ENCODE measurements at regions not wholly inside any gene's neighbourhood (a gene's known extent, or its start where the extent isn't known, plus 50 kb on each side); places are given as distances from the start of the nearest gene placed in this dataset.

GRCh38 chr7:53446170-53446569, 410.7 kb downstream of the POM121L12 start:
- no peak overlapping the region for H3K4me3 Mint-ChIP-seq
- no peaks in the 10 kb centered on the region for H3K27me3 Mint-ChIP-seq (ENCODE audit: low read depth)
- DNase-seq (ENCODE audit: low spot score in 2 of 2, unreplicated experiment in 2 of 2): no peak
- H3K4me1 Mint-ChIP-seq: peaks cover 8% of the 10 kb centered on the region
- no peak overlapping the region for H3K27ac Mint-ChIP-seq
- TF ChIP-seq CTCF (IDR thresholded peaks at IDR 0.05; ENCODE audit: unreplicated experiment): no peak
- no peaks in the 10 kb centered on the region for H3K36me3 Mint-ChIP-seq
- no peaks in the 10 kb centered on the region for H3K9me3 Mint-ChIP-seq

GRCh38 chr7:53458636-53459035, 423.2 kb downstream of the POM121L12 start:
- no peaks in the 10 kb centered on the region for H3K27me3 Mint-ChIP-seq (ENCODE audit: low read depth)
- no peak overlapping the region for H3K27ac Mint-ChIP-seq
- H3K36me3 Mint-ChIP-seq: no peaks in the 10 kb centered on the region
- no peaks in the 10 kb centered on the region for H3K9me3 Mint-ChIP-seq
- TF ChIP-seq CTCF (IDR thresholded peaks at IDR 0.05; ENCODE audit: unreplicated experiment): no peak
- H3K4me1 Mint-ChIP-seq: no peaks in the 10 kb centered on the region
- no peak overlapping the region for H3K4me3 Mint-ChIP-seq
- no peak for DNase-seq (ENCODE audit: low spot score in 2 of 2, unreplicated experiment in 2 of 2)

- Mint-ChIP-seq H3K9me3 (no peaks in the 10 kb centered on the region), H3K36me3 (no peaks in the 10 kb centered on the region)
Observed at GRCh38 chr7:53466371-53466770, 430.9 kb downstream of the POM121L12 start.

GRCh38 chr7:53470336-53470970, 435.0 kb downstream of the POM121L12 start:
- DNase-seq (ENCODE audit: low spot score in 2 of 2, unreplicated experiment in 2 of 2): no peak
- Mint-ChIP-seq H3K4me3 (no peak overlapping the region), H3K4me1 (no peaks in the 10 kb centered on the region), H3K27me3 (ENCODE audit: low read depth) (no peaks in the 10 kb centered on the region), H3K27ac (no peak overlapping the region), H3K36me3 (no peaks in the 10 kb centered on the region), H3K9me3 (no peaks in the 10 kb centered on the region)
- TF ChIP-seq CTCF (IDR thresholded peaks at IDR 0.05; ENCODE audit: unreplicated experiment): no peak

More at GRCh38 chr7:53466371-53466770, 430.9 kb downstream of the POM121L12 start:
- Mint-ChIP-seq H3K27me3 (ENCODE audit: low read depth) (no peaks in the 10 kb centered on the region), H3K4me1 (no peaks in the 10 kb centered on the region), H3K4me3 (no peak overlapping the region), H3K27ac (no peak overlapping the region)
- TF ChIP-seq CTCF (IDR thresholded peaks at IDR 0.05; ENCODE audit: unreplicated experiment): no peak
- DNase-seq (ENCODE audit: low spot score in 2 of 2, unreplicated experiment in 2 of 2): no peak

- DNase-seq (ENCODE audit: low spot score in 2 of 2, unreplicated experiment in 2 of 2): no peak
- Mint-ChIP-seq H3K9me3 (no peaks in the 10 kb centered on the region), H3K36me3 (no peaks in the 10 kb centered on the region), H3K27me3 (ENCODE audit: low read depth) (no peaks in the 10 kb centered on the region), H3K4me3 (no peak overlapping the region), H3K27ac (no peak overlapping the region), H3K4me1 (no peaks in the 10 kb centered on the region)
- no peak for TF ChIP-seq CTCF (IDR thresholded peaks at IDR 0.05; ENCODE audit: unreplicated experiment)
Observed at GRCh38 chr7:53473371-53473770, 437.9 kb downstream of the POM121L12 start.

GRCh38 chr7:53475776-53476175, 440.3 kb downstream of the POM121L12 start:
- Mint-ChIP-seq H3K9me3 (peaks cover 3% of the 10 kb centered on the region), H3K36me3 (no peaks in the 10 kb centered on the region), H3K4me1 (no peaks in the 10 kb centered on the region), H3K27ac (no peak overlapping the region), H3K4me3 (no peak overlapping the region), H3K27me3 (ENCODE audit: low read depth) (no peaks in the 10 kb centered on the region)
- DNase-seq (ENCODE audit: low spot score in 2 of 2, unreplicated experiment in 2 of 2): no peak
- no peak for TF ChIP-seq CTCF (IDR thresholded peaks at IDR 0.05; ENCODE audit: unreplicated experiment)

All from mesothelial cell of epicardium (in vitro differentiated cells).